Osteocyte (in vitro differentiated cells): ENCODE measurements at regions not wholly inside any gene's neighbourhood (a gene's known extent, or its start where the extent isn't known, plus 50 kb on each side); places are given as distances from the start of the nearest gene placed in this dataset.
A peak's percentile ranks its signal among the peaks of the same experiment; 100 is the strongest.

Experiments
- DNase-seq: peaks from one replicate; pipeline ENCODE4 v3.0.0; 2021; ENCODE audit warnings: mixed read lengths; ENCODE audit not compliant: unreplicated experiment; ENCODE audit errors: extremely low spot score
- H3K27ac Mint-ChIP-seq: one replicate; pipeline ENCODE4 v1.8.0; 2021; ENCODE audit warnings: mild to moderate bottlenecking, mixed read lengths; ENCODE audit not compliant: unreplicated experiment
- H3K27me3 Mint-ChIP-seq: one replicate; pipeline ENCODE4 v1.8.0; 2021; ENCODE audit warnings: mixed read lengths; ENCODE audit not compliant: unreplicated experiment
- H3K36me3 Mint-ChIP-seq: one replicate; pipeline ENCODE4 v1.8.0; 2021; ENCODE audit warnings: mixed read lengths; ENCODE audit not compliant: unreplicated experiment
- H3K4me1 Mint-ChIP-seq: one replicate; pipeline ENCODE4 v1.8.0; 2021; ENCODE audit warnings: mixed read lengths; ENCODE audit not compliant: unreplicated experiment
- H3K4me3 Mint-ChIP-seq: one replicate; pipeline ENCODE4 v1.8.0; 2021; ENCODE audit warnings: mild to moderate bottlenecking, moderate library complexity, mixed read lengths; ENCODE audit not compliant: unreplicated experiment
- H3K9me3 Mint-ChIP-seq: one replicate; pipeline ENCODE4 v1.8.0; 2021; ENCODE audit warnings: mixed read lengths; ENCODE audit not compliant: unreplicated experiment
- TF ChIP-seq, protein P1 (sequence below): fragments of 200-600 bp; sonication (generic); IDR thresholded peaks from 2 replicates; pipeline ENCODE4 v1.5.0; 2021; ENCODE audit warnings: antibody characterized with exemption, mild to moderate bottlenecking, moderate library complexity

DNA sequence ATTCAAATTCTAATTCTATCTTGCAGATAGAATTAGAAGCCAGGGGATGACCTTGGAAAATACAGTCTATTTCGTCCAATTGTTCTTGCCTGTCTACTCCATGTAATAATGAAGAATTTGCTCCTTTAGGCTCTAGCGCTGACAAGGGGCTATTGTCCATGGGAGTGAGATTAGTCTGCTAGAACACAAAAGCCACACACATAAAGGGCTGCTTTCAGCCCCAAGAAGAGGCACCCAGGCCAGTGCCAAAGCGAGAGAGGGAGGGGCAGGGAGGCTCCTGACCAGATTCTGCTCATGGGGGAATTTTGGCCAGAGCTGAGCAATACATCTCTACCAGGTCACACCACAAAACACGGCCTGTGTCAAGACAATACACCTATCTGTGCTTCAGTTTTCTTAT, 1306.9 kb downstream of the UQCRFS1 start:
- TF ChIP-seq, protein P1, sequence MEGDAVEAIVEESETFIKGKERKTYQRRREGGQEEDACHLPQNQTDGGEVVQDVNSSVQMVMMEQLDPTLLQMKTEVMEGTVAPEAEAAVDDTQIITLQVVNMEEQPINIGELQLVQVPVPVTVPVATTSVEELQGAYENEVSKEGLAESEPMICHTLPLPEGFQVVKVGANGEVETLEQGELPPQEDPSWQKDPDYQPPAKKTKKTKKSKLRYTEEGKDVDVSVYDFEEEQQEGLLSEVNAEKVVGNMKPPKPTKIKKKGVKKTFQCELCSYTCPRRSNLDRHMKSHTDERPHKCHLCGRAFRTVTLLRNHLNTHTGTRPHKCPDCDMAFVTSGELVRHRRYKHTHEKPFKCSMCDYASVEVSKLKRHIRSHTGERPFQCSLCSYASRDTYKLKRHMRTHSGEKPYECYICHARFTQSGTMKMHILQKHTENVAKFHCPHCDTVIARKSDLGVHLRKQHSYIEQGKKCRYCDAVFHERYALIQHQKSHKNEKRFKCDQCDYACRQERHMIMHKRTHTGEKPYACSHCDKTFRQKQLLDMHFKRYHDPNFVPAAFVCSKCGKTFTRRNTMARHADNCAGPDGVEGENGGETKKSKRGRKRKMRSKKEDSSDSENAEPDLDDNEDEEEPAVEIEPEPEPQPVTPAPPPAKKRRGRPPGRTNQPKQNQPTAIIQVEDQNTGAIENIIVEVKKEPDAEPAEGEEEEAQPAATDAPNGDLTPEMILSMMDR: no peak
- Mint-ChIP-seq H3K9me3 (peaks cover 25% of the 10 kb centered on the region), H3K4me3 (no peak overlapping the region), H3K27ac (no peak overlapping the region), H3K27me3 (no peaks in the 10 kb centered on the region), H3K36me3 (no peaks in the 10 kb centered on the region), H3K4me1 (no peaks in the 10 kb centered on the region)
- DNase-seq: peak; percentile 54

DNA sequence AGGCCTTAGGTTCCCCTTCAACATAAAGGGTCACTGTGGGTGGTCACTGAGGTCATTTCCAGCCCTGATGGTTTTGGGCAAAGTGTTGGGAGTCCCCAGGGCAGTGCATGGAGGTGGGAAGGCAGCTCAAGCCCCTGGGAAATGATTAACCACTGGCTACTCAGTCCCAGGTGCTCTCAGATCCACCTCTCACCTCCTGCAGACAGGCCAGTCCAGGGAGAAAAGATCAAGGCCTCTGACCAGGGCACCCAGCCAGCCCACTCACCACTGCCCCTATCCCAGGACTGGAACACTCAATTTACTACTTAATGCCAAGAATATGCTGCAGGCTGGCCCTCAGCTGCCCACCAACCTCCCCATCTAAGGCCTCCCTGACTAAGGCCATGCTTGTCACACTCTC, 1307.9 kb downstream of the UQCRFS1 start:
- TF ChIP-seq, protein P1: no peak
- Mint-ChIP-seq H3K36me3 (no peaks in the 10 kb centered on the region), H3K4me1 (no peaks in the 10 kb centered on the region), H3K27ac (no peak overlapping the region), H3K27me3 (no peaks in the 10 kb centered on the region), H3K9me3 (peaks cover 28% of the 10 kb centered on the region), H3K4me3 (no peak overlapping the region)
- peak; percentile 64 for DNase-seq

DNA sequence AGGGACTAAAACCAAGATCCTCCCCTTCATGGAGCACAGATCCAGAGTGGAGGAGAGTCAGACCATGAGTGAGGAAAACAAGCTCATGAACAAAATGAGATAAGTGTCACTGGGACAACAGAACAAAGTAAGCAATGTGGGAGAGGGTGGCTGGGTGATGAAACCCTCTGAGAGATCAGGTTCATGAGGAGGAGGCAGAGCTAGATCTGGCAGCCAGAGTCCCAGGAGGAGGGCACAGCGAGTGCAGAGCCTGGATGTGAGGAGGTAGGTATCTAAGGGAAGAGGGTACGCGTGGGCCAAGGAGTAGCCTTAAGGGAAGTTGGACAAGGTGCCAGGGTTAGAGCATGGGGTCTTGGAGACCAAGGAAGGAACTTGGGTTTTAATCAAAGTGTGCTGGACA, 1311.9 kb downstream of the UQCRFS1 start:
- no peaks in the 10 kb centered on the region for H3K4me1 Mint-ChIP-seq
- DNase-seq: no peak
- H3K27ac Mint-ChIP-seq: no peak overlapping the region
- no peaks in the 10 kb centered on the region for H3K27me3 Mint-ChIP-seq
- H3K4me3 Mint-ChIP-seq: no peak overlapping the region
- peaks cover 30% of the 10 kb centered on the region for H3K9me3 Mint-ChIP-seq
- TF ChIP-seq, protein P1: no peak
- H3K36me3 Mint-ChIP-seq: no peaks in the 10 kb centered on the region

DNA sequence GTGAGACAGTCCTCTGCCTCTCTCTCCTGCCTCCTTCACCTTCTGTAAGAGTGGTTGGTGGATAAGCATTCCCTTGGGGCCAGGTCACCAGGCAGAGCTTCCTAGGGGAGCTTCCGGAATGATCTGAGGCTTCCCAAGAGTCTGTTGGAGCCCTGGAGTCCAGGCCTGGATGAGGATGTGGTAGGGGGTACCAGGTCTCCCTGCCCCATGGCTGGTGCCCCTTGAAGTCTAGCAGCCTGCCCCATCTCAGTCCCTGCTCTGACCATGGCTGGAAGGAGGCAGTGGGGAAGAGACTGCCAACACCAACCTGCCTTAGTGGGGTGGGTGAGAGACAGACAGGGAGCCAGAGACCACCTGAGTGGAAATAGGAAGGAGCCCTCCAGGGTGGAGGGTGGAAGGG, 1316.9 kb downstream of the UQCRFS1 start:
- H3K4me1 Mint-ChIP-seq: no peaks in the 10 kb centered on the region
- no peak overlapping the region for H3K27ac Mint-ChIP-seq
- no peaks in the 10 kb centered on the region for H3K27me3 Mint-ChIP-seq
- no peak overlapping the region for H3K4me3 Mint-ChIP-seq
- DNase-seq: peak; percentile 80
- no peaks in the 10 kb centered on the region for H3K36me3 Mint-ChIP-seq
- peaks cover 42% of the 10 kb centered on the region for H3K9me3 Mint-ChIP-seq
- TF ChIP-seq, protein P1: no peak

DNA sequence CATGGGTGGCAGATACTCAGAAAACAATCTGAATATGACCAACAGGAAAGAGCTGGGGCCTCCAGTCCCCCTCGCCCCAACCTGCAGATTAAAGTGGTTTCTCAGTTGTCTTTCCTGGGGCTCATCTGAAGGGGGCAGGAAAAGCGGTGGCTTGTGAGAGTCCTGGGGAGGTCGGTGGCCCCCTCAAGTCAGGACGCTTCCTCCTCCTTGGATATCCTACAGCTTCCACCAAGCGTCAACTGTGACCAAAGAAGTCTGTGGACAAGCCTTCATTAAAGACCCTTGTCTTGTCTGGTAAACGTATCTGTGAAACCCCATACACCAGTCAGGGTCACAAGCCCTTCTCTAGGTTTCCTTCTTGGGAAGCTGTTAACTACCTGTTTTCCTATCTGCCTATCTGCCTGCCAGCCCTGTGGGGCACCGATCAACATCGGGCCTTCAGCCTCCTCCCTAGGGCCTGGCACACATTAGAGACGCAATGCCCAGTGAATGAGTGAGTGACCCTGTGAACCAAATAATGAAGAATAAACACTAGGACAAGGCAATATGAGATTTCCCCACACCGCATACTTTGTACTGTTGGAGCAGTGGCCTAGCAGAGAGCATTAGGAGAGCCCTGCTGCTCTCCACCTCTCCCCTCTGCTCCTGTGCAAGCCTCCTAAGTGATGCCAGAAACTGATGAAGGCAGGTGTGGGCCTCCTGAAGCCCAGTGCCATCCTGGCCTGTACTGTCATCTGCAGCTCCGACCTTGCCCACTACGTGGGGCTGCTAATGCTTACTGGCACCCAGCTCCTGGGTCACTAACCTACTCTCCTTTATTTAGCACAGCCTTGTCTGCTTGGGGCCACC, 1317.8 kb downstream of the UQCRFS1 start:
- peaks cover 38% of the 10 kb centered on the region for H3K9me3 Mint-ChIP-seq

More for the DNA sequence above, 1317.8 kb downstream of the UQCRFS1 start:
- H3K27me3 Mint-ChIP-seq: no peaks in the 10 kb centered on the region
- H3K27ac Mint-ChIP-seq: no peak overlapping the region
- no peak overlapping the region for H3K4me3 Mint-ChIP-seq
- TF ChIP-seq, protein P1: no peak
- H3K4me1 Mint-ChIP-seq: no peaks in the 10 kb centered on the region
- DNase-seq: peak; percentile 70
- no peaks in the 10 kb centered on the region for H3K36me3 Mint-ChIP-seq
